ENCODE measurements at regions not wholly inside any gene's neighbourhood (a gene's known extent, or its start where the extent isn't known, plus 50 kb on each side); places are given as distances from the start of the nearest gene placed in this dataset.
"Not testable (repeated sequence)": the region's sequence is repeated elsewhere in the genome, so short reads cannot be mapped to it uniquely, and the experiment has no call there.

- DNase-seq: not testable (repeated sequence)
Measured at GRCh38 chr15:85264614-85265190, 115.7 kb upstream of the AKAP13 start.

GRCh38 chr15:85267158-85267857, 113.1 kb upstream of the AKAP13 start:
- not testable (repeated sequence) for DNase-seq

GRCh38 chr15:85274315-85275050, 105.9 kb upstream of the AKAP13 start:
- no peak for DNase-seq

- DNase-seq: no peak
Measured at GRCh38 chr15:85276508-85276907, 103.9 kb upstream of the AKAP13 start.

- no peak for DNase-seq
Measured at GRCh38 chr15:85276921-85277320, 103.5 kb upstream of the AKAP13 start.

GRCh38 chr15:85277847-85278370, 102.5 kb upstream of the AKAP13 start:
- no peak for DNase-seq

GRCh38 chr15:85280203-85280602, 100.2 kb upstream of the AKAP13 start:
- DNase-seq: no peak

- no peak for DNase-seq
Measured at GRCh38 chr15:85281293-85281882, 99.0 kb upstream of the AKAP13 start.

GRCh38 chr15:85282504-85283115, 97.8 kb upstream of the AKAP13 start:
- DNase-seq: no peak

- peak; percentile 8 for DNase-seq
Measured at GRCh38 chr15:85283815-85284214, 96.6 kb upstream of the AKAP13 start.

- no peak for DNase-seq
Measured at GRCh38 chr15:85284497-85284896, 95.9 kb upstream of the AKAP13 start.

GRCh38 chr15:85289677-85290365, 90.6 kb upstream of the AKAP13 start:
- peak; percentile 36 for DNase-seq

GRCh38 chr15:85292583-85292982, 87.8 kb upstream of the AKAP13 start:
- DNase-seq: not testable (repeated sequence)

- peak; percentile 76 for DNase-seq
Measured at GRCh38 chr15:85296615-85297402, 83.6 kb upstream of the AKAP13 start.

- DNase-seq: no peak
Measured at GRCh38 chr15:85297537-85297936, 82.9 kb upstream of the AKAP13 start.

- no peak for DNase-seq
Measured at GRCh38 chr15:85298366-85298765, 82.0 kb upstream of the AKAP13 start.

GRCh38 chr15:85298941-85299340, 81.5 kb upstream of the AKAP13 start:
- DNase-seq: no peak

GRCh38 chr15:85302271-85302670, 78.1 kb upstream of the AKAP13 start:
- no peak for DNase-seq

- DNase-seq: no peak
Measured at GRCh38 chr15:85305050-85305449, 75.4 kb upstream of the AKAP13 start.

- DNase-seq: no peak
Measured at GRCh38 chr15:85306946-85307686, 73.3 kb upstream of the AKAP13 start.

All from renal pelvis (tissue), 1 donor.